Hypothalamus (tissue), 51 donors: ENCODE measurements at regions not wholly inside any gene's neighbourhood (a gene's known extent, or its start where the extent isn't known, plus 50 kb on each side); places are given as distances from the start of the nearest gene placed in this dataset.
A peak's percentile ranks its signal among the peaks of the same experiment; 100 is the strongest.
"Not testable (repeated sequence)": the region's sequence is repeated elsewhere in the genome, so short reads cannot be mapped to it uniquely, and the experiment has no call there.

Experiments
- DNase-seq, 51 donors: peaks; one replicate each; lab custom pipeline; 2025; lab: John Stamatoyannopoulos, UW

DNA sequence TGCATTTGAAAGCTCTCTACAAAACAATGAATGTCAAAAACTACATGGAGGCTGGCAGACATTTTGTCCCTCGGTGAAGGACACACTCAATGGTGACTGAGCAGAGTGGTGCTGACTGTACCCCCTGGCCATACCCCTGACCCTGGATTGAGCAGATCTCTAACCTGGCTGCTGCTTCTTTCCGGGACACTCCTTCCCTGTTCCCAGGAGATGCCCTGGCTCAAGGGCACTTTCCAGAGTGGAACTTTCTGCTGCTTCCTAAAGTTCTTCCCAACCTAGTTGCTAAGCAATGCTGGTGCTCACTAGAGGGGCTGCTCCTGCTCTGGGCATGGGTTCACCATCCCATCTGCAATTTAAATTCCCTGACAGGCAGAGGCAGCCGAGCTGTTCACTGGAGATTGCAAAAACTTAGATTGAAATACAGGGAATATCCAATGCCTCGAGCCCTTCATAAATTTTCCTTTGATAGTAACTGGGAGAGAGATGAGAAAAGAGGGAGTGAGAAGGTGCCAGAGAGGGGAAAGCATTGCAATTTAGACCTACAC, 384.3 kb upstream of the PODXL start:
- DNase-seq: no peak

DNA sequence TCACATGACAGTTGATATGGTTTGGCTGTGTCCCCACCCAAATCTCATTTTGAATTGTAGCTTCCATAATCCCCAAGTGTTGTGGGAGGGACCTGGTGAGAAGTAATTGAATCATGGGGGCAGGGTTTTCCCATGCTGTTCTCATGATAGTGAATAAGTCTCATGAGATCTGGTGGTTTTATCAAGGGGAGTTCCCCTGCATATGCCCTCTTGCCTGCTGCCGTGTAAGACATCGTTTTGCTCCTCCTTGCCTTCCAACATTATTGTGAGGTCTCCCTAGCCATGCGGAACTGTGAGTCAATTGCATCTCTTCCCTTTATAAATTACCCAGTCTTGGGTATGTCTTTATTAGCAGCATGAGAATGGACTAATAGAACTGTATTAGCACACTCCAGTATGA, 382.4 kb upstream of the PODXL start:
- not testable (repeated sequence) for DNase-seq

DNA sequence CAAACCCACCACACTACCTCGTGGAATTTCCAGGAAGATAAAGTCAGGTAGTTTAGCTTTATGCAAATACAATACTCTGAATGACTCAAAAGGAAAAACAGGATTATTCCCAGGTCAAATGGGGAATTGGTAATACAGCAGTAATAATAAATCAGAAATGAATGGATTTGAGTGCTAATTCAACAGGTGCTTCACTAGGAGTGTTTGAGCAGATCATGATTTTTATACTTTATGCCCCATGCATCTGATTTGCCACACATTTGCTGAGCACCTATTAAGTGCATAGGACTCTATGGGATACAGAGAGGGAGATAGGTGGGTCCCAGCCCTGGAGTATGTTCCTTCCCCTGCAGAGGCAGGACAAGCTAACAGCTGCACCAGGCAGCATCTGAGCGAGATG, 381.4 kb upstream of the PODXL start:
- no peak for DNase-seq

DNA sequence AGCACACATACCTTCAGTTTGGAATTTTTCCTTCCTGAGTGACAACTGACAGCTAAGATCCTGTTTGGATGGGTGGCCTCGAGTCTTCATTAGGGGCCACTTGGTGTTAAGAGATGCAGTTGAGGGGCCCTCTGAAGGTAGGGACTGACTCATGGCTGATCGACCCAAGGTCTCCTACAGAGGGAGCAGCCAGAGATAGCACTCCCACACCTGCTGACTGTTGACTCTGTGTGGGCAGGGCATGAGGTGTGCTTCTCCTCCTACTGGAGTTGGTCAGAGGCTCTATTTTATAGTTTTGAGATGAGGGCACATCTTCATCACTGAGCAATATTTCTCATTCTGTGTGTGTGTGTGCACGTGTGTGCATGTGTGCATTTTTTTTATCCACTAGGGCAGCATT, 378.8 kb upstream of the PODXL start:
- no peak for DNase-seq

DNA sequence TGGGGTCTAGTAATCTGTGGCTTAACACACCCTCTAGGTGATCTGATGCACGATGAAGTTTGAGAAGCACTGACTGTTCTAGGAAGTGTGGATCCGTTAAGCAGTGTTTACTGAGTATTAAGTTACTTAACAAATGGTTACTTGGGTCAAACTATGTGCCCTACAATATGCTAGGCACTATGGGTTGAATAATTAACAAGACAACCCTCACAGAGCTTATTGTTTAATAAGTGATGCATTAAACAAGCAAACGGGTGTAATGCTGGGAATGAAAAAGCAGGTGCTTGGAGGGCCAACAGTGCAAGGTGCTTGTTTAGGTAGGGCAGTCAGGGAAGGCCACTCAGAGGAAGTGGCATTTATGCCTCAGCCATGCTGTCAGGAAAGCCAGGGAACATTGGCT, 378.0 kb upstream of the PODXL start:
- DNase-seq: no peak

DNA sequence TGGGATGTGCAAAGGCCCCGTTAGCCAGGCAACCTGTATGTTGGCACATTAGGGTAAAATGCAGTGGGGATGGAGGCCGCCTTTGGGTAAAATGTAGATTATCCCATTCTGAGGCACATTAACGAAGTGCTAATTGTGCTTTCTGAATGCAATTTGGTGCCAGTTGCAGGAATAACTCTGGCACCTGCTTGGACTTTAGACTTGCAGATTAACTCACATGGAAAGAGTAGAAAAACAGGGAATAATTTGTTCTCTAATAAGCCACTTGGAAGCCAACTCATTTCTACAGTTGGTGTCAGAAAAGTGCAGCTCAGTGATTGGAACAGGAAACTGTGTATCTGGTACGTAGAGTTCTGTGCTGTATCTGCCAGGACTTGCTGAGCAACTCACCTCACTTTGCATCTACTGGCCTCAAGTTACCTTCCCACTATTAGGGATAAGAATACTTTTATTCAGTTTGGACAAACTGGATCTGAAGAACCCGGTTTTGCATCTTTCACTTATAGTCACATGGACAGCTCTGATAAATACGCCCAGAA, 377.4 kb upstream of the PODXL start:
- no peak for DNase-seq

DNA sequence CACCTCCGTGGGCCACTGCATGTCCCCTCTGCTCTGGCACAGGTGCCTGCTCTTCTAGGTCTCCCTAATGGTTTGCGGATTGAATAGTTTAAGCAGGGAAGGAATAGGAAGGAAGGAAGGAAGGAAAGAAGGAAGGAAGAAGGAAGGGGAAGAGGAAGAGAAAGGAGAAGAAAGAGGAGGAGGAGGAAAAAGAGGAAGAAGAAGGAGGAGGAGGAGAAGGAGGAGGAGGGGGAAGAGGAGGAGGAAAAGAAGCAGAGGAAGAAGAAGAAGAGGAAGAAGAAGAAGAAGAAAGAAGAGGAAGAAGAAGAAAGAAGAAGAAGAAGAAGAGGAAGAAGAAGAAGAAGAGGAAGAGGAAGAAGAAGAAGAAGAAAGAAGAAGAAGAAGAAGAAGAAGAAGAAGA, 376.8 kb upstream of the PODXL start:
- not testable (repeated sequence) for DNase-seq

DNA sequence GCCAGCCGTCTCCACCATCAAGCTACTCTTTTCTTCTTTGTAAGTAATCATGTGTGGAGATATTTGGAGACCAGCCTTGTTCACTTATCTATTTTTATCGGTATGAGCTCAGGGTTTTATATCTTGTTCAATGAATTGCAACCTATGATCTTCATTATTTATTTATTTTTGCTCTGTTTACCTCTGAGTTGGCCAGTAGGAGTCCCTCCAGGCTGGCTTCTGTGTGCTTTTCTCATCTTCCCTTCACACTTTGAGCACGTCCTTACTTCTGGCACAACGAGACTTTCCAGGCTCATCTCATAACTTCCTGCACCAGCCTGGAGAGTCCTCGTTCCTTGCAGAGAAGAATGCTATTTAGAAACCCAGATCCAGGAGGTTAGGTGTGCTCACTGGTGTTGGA, 375.8 kb upstream of the PODXL start:
- DNase-seq: no peak

DNA sequence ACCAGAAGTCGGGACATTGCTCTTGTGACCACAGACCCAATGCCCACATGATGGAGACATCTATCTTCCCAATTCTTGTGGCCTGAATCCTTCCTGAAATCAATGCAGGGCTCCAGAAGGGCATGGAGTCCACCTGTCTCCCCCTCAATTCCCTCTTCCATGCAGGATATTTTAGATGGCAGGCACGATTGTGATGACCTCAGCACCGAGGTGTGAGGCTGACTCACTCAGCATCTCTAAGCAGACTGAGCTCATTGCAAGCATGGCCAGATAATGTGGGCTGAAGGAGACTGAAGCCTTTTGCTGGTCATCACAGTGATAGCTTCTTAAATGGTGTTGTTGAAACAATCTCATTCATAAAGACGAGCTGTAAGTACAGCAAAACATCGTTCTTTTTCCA, 374.9 kb upstream of the PODXL start:
- no peak for DNase-seq

DNA sequence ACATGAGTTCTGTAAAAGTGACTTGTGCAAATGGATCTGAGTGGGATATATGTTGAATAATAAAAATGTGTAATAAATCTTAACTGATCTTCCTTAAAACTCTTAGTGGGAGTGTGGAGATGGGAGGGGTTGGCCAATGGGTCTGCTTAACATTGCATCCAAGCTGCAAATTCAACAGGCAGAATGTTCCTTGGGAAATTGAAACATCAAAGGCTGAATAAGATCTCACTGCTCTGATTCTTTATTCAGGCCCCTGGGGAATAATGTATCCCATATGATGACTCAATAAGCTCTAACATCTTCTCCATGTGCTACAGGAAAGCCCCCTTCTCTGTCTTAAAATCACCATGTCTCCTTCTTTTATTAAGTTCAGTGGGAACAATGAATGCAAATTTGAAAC, 373.2 kb upstream of the PODXL start:
- no peak for DNase-seq

DNA sequence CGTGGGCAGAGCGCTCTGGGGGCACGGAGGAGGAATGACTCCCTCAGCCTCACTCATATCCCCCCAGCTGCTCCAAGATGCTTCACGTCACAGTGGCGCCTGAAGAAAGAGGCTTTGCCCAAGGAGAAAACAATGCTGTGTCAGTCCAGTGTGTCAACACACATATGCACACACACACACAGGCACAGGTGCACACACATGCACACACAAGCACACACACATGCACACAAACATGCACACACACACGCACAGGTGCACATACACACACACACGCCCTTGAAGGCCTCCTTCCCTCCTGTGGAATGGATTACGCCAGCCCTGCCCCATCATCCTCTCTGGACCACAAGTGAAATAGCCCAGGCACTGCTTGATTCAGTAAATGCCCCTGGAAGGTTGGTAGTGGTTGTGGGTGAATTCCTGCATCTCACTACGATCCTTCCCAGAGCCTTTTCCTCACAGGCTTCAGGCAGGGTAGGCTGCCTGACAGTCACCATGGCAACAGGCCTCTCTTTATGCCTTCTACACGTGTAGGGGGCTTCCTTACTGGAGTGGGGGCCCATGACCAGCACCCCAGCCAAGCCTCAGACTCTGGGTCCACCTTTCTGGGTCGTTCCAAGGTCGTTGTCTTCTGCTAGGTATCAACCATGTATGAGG, 371.5 kb upstream of the PODXL start:
- DNase-seq: peak in 1 of 51 donors; percentile 12

DNA sequence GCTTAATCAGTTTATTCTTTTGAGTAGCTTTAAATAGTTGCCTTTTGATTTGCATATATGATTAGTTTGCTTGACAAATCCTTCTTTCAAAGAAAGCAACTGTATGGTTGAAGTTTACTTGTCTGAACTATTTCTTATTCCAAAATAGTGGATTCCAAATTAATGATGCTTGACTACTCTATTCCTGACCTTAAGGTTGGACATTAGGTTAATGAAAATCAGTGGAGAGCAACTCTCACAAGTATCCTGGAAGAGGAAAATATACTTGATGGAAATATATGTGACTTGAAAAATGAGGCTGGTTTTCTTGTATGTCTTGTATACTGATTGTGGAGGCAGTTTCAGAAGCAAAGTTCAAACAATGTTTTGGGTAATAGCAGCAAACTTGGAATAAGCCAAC, 369.2 kb upstream of the PODXL start:
- DNase-seq: no peak

DNA sequence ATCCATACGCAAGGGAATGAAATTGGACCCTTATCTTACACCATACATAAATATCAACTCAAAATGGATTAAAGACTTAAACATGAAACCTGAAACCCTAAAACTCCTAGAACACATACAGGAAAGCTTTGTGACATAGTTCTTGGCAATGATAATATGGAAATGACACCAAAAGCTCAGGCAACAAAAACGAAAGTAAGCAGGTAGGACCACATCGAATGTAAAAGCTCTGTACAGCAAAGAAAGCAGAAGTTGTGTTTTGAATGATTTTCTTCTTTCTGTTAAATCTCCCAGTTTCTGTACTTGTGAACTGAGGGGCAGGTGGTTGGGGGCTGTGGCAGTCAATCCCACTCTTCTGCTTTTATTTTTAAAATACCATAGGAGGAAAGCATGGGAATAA, 368.4 kb upstream of the PODXL start:
- DNase-seq: no peak

DNA sequence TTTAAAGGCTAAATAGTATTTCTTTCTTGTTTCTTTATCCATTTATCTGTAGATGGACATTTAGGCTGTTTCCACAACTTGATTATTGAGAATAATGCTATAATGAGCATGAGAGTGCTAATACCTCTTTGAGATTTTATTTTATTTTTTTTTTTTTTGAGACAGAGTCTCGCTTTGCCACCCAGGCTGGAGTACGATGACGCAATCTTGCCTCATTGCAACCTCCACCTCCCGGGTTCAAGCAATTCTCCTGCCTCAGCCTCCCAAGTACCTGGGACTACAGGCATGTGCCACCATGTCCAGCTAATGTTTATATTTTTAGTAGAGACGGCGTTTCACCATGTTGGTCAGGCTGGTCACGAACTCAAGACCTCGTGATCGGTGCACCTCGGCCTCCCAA, 366.5 kb upstream of the PODXL start:
- not testable (repeated sequence) for DNase-seq

DNA sequence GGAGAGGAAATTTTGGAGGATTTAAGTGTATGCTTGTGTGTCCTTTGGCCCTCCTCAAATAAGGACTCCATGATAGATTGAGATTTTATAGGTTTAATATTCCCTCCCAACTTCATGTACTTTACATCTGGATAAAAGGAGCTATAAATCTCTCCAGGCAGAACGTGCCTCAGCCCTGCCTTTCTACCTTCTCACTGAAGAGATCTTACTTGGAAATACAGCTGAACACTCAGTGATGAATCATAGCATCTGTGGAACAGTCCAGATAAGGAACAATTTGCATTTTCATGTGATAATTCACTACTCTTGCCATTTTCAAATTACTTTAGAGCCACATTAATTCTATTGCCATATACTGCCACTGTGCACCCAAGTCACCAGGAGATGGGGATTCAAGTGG, 364.6 kb upstream of the PODXL start:
- no peak for DNase-seq

DNA sequence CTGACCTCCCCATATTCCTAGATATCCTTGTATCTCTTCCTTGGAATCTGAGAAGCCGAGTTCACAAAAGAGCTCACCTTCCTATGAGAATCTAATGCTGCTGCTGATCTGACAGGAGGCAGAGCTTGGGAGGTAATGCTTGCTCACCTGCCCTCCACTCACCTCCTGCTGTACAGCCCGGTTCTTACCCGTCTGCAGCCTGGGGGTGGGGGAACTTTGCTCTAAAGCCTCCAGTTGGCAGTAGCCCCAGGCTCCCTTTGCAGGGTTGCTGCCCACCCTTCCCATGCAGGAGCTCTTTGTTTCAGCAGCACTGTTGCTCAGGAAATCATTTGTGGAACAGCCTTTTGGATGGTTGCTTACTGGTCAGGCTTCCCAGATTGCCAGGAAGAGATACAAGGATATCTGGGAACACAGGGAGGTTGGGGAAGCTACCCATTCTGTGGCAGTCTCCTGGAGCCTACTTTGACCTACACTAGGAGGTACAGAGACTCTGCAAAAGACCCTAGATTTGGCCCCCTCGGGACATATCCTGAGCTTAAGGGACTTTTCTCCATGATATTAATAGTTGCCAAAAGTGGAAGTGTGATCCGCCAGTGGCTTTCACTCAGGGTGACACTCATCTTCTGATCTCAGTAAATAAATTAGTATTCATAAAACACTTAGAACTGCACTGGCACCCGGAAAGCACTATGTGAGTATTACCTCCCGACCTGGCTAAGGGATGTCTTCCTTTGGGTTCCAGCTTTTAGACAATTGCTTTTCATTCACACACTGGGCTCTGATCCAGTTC, 363.7 kb upstream of the PODXL start:
- DNase-seq: no peak

DNA sequence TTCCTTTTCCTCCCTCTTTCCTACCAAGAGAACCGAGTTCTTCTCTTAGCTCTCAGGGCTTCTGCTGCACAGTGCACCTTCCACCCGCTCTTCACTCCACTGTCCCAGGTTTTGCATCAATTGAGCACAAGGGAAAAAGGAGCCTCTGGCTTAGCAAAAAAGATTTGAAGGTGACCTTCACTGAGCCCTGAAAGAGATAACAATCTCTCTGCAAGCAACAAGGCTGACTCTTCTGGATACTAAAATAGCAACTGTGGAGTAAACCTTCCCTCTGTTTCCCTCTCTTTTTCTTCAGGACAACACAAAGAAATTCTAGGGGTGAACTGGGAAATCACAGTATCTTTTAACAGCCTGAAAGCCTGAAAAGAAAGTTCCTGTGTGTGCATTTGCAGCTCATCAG, 354.7 kb upstream of the PODXL start:
- DNase-seq: no peak

DNA sequence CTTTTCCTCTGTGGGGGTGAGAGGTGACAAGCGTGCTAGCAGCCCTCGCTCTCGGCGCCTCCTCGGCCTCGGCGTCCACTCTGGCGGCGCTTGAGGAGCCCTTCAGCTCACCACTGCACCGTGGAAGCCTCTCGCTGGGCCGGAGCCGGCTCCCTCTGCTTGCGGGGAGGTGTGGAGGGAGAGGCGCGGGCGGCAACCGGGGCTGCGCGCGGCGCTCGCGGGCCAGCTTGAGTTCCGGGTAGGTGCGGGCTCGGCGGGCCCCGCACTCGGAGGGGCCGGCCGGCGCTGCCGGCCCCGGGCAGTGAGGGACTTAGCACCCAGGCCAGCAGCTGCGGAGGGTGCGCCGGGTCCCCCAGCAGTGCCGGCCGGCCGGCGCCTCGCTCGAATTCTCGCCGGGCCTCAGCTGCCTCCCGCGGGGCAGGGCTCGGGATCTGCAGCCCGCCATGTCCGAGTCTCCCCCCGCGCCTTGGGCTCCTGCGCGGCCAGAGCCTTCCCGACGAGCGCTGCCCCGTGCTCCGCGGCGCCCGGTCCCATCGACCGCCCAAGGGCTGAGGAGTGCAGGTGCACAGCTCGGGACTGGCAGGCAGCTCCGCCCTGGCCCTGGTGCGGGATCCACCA, 352.8 kb upstream of the PODXL start:
- DNase-seq: peak in 1 of 51 donors; percentile 20

DNA sequence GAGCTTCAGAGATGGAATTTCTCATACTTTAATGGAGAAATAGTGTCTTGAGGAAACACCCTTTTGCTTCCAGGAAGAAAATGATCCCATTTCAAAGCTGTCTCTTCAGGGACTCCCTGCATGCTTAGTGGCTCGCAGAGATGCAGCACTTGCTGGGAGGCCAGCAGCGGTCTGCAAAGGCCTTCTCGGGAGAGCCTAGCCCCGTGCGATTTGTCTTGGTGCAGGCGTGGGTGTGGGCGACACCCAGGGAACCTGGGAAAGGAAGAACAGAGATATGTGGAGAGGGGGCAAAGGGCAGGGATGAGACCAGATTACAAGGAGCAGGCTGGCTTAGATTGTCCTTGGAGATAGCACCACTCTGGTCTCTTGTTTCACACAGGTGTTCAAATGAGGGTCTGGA, 352.3 kb upstream of the PODXL start:
- no peak for DNase-seq

DNA sequence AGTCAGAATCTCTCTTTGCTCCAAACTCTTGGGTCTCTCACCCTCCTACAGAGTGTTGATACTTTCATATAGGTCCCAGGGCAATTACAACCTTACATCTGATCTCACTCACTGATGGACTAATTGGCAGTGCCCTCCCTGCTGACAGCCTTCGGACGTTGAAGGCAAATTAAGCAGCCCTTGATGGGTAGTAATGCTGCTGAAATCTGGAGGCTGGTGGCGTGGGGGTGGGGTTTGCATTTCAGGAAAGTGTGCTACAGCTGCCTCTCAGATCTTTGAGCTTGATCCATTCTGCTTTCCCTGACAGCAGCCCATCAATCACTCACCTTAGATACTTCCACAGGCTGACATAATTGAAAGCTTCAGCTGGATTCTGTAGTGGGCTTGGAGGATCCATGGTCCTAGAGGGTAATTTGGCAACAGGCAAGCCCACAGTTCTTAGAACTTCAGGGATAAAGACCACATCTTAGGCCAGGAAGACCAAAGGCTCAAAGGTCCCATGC, 349.1 kb upstream of the PODXL start:
- no peak for DNase-seq

DNA sequence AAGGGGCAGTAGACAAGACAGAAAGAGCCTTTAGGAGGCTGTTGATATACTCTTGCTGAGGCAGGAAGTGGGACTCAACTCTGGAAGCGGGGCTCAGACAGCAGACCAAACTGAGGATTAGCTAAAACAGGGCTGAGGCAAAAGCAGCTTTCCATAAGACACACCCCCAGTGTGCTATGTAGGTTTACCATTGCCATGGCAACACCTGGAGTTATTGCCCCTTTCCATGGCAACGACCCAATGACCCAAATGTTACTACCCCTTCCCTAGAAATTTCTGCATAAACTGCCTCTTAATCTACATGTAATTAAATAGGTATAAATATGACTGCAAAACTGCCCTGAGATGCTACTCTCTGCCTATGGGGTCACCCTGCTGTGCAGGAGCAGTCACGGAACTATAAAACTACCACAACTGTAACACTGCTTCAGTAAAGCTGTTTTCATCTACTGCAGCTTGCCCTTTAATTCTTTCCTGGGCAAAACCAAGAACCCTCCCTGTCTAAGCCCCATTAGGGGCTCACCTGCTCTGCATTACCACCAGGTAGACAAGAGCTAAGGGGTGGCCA, 348.4 kb upstream of the PODXL start:
- no peak for DNase-seq
